ENCODE measurements at regions not wholly inside any gene's neighbourhood (a gene's known extent, or its start where the extent isn't known, plus 50 kb on each side); places are given as distances from the start of the nearest gene placed in this dataset.
"Not testable (repeated sequence)": the region's sequence is repeated elsewhere in the genome, so short reads cannot be mapped to it uniquely, and the experiment has no call there.

DNA sequence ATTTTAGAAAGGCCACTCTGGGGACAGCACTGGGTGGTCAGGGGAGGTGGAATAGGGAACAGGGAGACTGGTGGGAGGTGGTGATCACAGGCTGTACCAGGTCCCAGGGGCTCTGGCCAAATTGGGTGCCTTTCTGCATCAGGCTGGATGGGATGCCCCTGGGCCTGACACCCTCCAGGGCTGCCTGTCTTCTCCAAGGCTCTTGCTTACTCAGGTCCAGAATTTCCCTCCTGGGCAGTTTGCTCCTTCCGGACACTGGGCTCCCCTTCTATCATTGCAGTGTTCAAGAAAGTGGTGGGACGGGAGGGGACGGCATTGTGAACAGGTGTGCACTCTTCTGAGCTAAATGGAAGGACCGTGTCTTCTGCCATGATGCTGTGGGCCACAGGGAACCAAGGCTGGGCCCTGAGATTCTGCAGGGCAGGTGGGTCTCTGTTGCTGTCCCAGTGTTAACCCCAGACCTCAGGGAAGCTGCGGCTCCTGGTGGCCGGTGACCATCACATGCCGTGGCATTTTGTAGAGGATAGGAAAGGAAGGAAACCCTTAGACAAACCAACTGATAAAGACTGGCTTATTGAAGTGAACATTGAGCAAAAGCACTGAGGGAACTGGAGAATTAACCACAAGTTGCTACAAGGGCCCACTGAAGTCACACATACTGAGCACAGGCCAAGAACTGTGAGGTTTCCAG is 93.7 kb upstream of the HS6ST1 start:
- ATAC-seq, result no peak
- Mint-ChIP-seq H3K4me1 (no peaks in the 10 kb centered on the region), H3K27me3 (no peaks in the 10 kb centered on the region), H3K36me3 (no peaks in the 10 kb centered on the region), H3K4me3 (no peak overlapping the region), H3K9me3 (ENCODE audit: low read depth) (no peaks in the 10 kb centered on the region), H3K27ac (no peak overlapping the region)
- CTCF ChIA-PET, result no interaction called here
- no peak for DNase-seq

DNA sequence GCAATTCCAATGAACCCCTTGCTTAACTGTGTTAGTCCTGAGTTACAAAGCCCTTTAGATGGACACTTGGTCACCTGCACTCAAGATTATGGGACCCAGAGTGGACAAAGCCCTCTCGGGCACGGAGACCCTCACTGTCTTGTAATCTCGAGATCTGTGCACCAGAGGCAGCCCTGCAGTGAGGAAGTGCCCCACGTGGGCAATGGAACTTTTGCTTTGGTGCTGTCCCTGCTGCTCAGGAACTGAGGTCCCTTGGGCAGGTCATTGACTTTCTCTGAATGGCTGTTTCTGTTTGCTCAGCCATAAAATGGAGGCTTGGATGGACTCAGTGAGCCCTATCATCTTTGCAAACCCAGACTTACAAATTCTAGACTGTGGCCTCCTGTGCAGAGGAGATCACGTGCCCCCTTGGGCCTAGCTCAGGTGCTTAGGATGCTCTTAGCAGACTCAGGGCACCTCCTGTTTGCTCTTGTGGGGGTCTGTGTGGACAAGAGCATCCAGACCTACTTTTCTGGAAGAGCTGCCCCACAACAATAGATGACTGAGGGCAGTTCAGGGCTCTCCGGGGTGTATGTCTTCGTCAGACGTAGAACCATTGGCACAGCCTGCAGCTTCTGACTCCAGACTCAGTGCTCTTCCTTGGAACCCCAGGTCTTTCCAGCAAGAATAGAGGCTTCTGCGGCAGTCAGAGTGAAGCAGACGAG is 94.5 kb upstream of the HS6ST1 start:
- no peak overlapping the region for H3K27ac Mint-ChIP-seq
- H3K4me1 Mint-ChIP-seq, result no peaks in the 10 kb centered on the region
- ATAC-seq (no peak), DNase-seq (peak; percentile 39)
- no peaks in the 10 kb centered on the region for H3K36me3 Mint-ChIP-seq
- H3K9me3 Mint-ChIP-seq (ENCODE audit: low read depth), result no peaks in the 10 kb centered on the region
- no peaks in the 10 kb centered on the region for H3K27me3 Mint-ChIP-seq
- CTCF ChIA-PET, result no interaction called here
- H3K4me3 Mint-ChIP-seq, result no peak overlapping the region

DNA sequence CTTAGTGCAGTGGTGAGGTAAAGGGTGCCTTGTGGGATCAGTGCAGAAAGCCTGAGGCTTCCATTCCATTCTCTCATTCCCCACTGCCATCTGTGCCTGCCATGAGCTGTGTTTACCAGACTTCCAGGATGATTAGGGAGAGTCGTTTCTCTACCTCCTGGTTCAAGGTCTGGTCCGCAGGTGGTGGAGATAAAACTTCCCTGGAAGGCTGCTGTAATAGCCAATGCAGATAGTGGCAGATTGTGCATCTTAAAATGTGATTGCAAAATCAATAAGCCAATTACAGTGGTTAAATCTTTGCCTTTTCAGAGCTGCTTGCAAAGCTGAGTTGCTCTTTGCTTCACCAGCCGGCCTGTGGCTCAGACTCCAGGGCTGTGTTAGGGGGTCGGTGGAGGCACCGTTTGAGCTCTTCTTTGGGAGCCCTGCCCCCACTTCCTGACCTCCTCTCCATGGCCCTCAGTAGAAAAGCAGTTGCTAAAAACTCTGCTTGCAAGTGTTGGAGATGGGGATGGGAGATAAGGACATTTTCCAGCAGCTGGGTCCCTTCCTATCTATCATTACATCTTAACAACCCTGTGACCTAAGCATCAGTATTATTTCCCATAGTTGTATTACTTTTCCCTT is 95.2 kb upstream of the HS6ST1 start:
- no peak overlapping the region for H3K4me3 Mint-ChIP-seq
- no peak overlapping the region for H3K27ac Mint-ChIP-seq
- no peaks in the 10 kb centered on the region for H3K9me3 Mint-ChIP-seq (ENCODE audit: low read depth)
- no peaks in the 10 kb centered on the region for H3K4me1 Mint-ChIP-seq
- no peaks in the 10 kb centered on the region for H3K27me3 Mint-ChIP-seq
- peak; percentile 29 for DNase-seq
- CTCF ChIA-PET, result no interaction called here
- no peaks in the 10 kb centered on the region for H3K36me3 Mint-ChIP-seq
- ATAC-seq, result no peak

DNA sequence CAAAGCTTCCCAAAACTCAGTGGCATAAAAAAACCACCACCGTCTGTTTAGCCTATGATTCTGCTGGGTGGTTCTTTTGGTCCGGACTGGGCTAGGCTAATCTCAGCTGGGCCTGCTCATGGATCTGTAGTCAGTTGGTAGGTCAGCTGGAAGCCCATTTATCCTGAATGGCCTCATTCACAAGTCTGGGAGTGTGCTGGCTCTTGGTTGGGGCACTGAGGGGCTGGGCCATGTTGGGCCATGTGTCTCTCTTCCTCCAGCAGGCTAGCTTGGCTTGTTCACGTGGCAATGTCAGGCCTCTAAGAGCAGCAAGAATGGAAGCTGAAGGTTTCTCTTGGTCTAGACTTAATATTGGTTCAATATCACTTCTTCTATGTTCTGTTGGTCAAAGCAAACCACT is 95.7 kb upstream of the HS6ST1 start:
- DNase-seq (peak; percentile 35), ATAC-seq (no peak)
- CTCF ChIA-PET, result no interaction called here
- Mint-ChIP-seq H3K9me3 (ENCODE audit: low read depth) (no peaks in the 10 kb centered on the region), H3K4me3 (no peak overlapping the region), H3K27ac (no peak overlapping the region), H3K27me3 (no peaks in the 10 kb centered on the region), H3K4me1 (no peaks in the 10 kb centered on the region), H3K36me3 (no peaks in the 10 kb centered on the region)

DNA sequence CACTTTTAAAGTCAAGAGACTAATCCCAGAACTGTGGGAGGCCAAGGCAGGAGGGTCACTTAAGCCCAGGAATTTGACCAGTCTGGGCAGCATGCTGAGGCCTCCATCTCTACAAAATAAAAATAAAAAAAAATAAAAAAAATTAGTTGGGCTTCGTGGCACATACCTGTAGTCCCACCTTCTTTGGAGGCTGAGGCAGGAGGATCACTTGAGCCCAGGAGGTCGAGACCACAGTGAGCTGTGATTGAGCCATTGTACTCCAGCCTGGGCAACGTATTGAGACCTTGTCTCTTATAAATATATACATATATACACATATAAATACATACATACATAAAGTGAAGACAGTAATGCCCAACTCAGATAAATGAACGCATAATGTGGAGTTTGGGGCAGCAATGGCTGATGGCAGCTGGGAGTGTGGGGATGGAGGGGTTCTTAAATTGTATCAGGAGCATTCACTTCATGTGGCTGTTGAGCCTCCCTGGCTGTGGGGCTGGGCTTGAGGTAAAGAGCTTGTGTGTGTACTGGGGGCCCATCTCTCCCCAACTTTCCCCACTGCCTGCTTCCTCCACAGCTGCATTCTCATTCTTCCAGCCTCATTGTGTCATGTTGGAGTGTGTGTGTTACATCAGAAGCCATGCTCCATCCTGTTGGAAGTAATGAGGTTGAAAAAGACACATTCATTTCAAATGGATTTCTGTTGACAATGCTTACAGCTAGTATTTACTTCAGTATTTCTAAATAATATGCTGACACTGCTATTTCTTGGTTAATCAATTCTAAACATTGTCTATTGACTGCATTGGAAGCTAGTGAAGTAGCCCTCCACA is 96.5 kb upstream of the HS6ST1 start:
- CTCF ChIA-PET, result no interaction called here
- Mint-ChIP-seq H3K9me3 (ENCODE audit: low read depth) (peaks cover 2% of the 10 kb centered on the region), H3K27ac (no peak overlapping the region), H3K4me3 (no peak overlapping the region), H3K36me3 (no peaks in the 10 kb centered on the region), H3K4me1 (no peaks in the 10 kb centered on the region), H3K27me3 (no peaks in the 10 kb centered on the region)
- ATAC-seq (no peak), DNase-seq (peak; percentile 7)

DNA sequence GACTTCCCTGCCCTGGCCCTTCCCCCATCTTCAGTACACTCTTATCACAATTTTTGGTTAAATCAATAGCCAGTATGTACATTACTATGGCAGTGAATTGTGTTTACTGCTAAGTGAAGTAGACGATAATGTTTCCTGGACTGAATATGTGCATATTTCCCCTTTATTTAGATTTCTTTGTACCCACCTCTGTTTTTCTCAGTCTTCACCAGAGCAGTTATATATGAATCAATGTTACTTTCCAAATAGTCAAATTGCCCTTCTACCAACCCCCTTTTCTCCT is 97.1 kb upstream of the HS6ST1 start:
- Mint-ChIP-seq H3K4me1 (no peaks in the 10 kb centered on the region), H3K4me3 (no peak overlapping the region), H3K36me3 (no peaks in the 10 kb centered on the region), H3K27me3 (no peaks in the 10 kb centered on the region), H3K27ac (no peak overlapping the region), H3K9me3 (ENCODE audit: low read depth) (peaks cover 2% of the 10 kb centered on the region)
- DNase-seq (no peak), ATAC-seq (no peak)
- CTCF ChIA-PET, result no interaction called here

DNA sequence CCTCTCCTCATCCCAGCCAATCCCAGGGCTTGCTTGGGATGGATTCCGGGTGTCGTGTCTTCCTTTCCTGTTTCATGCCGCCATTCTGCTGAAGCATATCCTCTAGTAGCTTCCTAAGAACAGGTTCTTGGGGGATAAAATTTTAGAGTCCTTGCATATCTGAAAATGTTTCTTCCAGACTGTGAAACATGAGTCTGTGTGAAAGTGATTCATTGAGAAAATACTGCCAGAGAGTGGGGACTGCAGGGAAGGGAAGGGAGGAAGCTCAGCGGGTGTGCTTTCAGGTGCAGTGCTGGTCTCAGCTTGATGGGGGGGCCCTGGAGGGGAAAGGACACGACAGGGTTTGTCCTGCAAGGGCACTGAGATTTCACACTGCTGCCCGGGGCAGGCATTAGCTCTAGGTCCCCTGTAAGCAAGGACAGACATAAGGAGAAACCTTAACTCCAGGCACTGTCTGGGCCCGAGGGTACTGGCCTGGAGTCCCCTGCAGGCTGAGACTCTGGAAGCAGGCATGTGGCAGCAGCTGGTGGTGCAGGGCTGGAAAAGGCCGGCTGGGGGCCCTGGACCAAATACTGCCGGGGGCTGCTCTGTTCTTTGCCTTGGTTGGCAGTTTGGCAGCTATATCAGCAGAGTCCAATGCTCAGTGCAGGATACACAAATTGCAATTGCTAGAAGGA is 97.6 kb upstream of the HS6ST1 start:
- no peaks in the 10 kb centered on the region for H3K36me3 Mint-ChIP-seq
- H3K9me3 Mint-ChIP-seq (ENCODE audit: low read depth), result peaks cover 2% of the 10 kb centered on the region
- no peak overlapping the region for H3K4me3 Mint-ChIP-seq
- H3K4me1 Mint-ChIP-seq, result no peaks in the 10 kb centered on the region
- ATAC-seq (no peak), DNase-seq (peak; percentile 32)
- H3K27ac Mint-ChIP-seq, result no peak overlapping the region
- CTCF ChIA-PET, result no interaction called here
- H3K27me3 Mint-ChIP-seq, result no peaks in the 10 kb centered on the region

DNA sequence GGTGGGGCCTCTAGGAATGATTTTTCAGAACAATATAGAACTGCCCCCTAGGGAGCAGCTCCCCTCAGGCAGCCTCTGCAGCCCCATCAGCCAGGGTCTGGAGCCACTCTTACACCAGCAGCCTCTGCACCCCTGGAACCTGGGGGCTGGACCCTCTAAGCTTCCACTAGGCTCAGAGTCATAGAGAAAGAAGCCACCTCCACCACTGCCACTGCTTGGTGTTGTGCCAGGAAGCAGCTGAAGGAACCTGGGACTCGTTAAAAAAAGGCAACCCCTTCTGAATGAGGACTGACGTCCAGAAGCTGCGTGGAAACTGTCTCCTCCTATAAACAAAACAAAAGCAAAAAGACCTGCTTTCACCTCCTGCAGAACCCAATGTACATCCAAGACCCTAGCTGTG is 98.1 kb upstream of the HS6ST1 start:
- Mint-ChIP-seq H3K27ac (no peak overlapping the region), H3K4me1 (no peaks in the 10 kb centered on the region), H3K36me3 (no peaks in the 10 kb centered on the region), H3K27me3 (no peaks in the 10 kb centered on the region), H3K9me3 (ENCODE audit: low read depth) (peaks cover 2% of the 10 kb centered on the region), H3K4me3 (no peak overlapping the region)
- DNase-seq (peak; percentile 12), ATAC-seq (no peak)
- CTCF ChIA-PET, result no interaction called here

DNA sequence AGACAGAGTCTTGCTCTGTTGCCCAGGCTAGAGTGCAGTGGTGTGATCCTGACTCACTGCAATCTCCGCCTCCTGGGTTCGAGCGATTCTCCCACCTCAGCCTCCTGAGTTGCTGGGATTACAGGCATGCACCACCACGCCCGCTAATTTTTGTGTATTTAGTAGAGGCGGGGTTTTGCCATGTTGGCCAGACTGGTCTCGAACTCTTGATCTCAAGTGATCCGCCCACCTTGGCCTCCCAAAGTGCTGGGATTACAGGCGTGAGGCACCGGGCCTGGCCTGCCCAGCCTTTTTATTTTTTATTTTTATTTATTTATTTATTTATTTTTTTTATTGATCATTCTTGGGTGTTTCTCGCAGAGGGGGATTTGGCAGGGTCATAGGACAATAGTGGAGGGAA is 98.6 kb upstream of the HS6ST1 start:
- CTCF ChIA-PET; H3K36me3 Mint-ChIP-seq; H3K27ac Mint-ChIP-seq; H3K4me3 Mint-ChIP-seq; ATAC-seq; H3K9me3 Mint-ChIP-seq (ENCODE audit: low read depth); H3K4me1 Mint-ChIP-seq; H3K27me3 Mint-ChIP-seq: not testable (repeated sequence)
- peak; percentile 4 for DNase-seq

DNA sequence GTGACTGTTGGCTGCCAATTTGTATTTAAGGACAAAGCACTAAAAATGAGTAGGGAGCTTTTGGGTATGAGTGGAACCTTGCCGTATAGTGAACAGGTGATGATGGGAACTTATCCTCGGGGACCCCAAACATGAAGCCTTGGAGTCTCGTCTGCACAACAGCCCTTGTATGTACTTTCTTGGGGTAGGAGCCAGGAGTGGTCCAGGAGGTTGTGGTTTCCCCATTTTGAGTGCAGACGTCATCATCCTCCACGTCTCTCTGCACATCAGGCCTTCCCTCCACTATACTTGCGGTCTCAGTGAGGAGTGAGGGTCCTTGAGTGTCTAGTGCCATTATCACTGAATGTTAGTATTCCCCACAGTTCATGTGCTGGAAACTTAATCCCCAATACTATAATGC is 101.5 kb upstream of the HS6ST1 start:
- Mint-ChIP-seq H3K27me3 (no peaks in the 10 kb centered on the region), H3K9me3 (ENCODE audit: low read depth) (peaks cover 2% of the 10 kb centered on the region), H3K4me3 (no peak overlapping the region), H3K4me1 (no peaks in the 10 kb centered on the region), H3K27ac (no peak overlapping the region), H3K36me3 (no peaks in the 10 kb centered on the region)
- CTCF ChIA-PET, result no interaction called here
- DNase-seq, result peak; percentile 29
- no peak for ATAC-seq

DNA sequence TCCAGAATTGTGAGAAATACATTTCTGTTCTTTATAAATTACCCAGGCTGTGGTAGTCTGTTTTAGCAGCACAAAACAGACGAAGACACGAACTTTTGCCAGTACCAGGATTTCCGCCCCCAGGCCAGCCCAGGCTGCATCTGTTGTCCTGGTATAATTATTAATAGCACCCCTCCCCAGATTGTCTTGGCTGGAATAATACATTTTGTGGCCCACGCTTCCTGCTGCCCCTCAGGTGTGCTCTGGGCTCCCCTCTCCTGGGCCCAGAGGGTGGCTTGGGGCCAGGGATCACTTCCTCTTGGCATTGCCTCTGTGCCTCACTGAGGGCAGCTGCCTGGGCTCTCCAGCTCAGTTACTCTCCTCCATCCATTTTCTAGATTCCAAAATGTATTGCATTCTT is 102.1 kb upstream of the HS6ST1 start:
- Mint-ChIP-seq H3K9me3 (ENCODE audit: low read depth) (peaks cover 2% of the 10 kb centered on the region), H3K36me3 (no peaks in the 10 kb centered on the region), H3K4me1 (no peaks in the 10 kb centered on the region), H3K4me3 (no peak overlapping the region), H3K27ac (no peak overlapping the region), H3K27me3 (no peaks in the 10 kb centered on the region)
- CTCF ChIA-PET, result no interaction called here
- ATAC-seq (no peak), DNase-seq (no peak)

DNA sequence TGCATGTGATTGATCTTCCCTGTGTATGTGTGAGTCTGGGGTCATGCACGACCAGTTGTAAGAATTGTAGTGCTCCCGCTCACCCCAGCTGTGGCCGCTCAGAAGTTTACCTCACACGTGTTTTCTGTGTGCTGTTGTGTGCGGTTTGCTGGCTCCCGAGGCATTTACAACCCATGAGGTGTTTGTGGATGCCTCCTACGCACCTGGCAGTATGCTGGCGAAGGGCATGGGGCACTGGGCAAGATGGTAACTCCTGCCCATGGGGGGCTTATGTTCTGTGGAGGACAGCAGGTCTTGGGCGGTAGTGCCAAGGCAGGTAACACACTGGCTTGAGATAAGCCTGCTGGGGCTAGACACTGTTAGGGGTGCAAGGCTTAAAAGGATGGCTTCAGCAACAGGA is 102.6 kb upstream of the HS6ST1 start:
- Mint-ChIP-seq H3K27me3 (no peaks in the 10 kb centered on the region), H3K27ac (no peak overlapping the region), H3K9me3 (ENCODE audit: low read depth) (peaks cover 2% of the 10 kb centered on the region), H3K36me3 (no peaks in the 10 kb centered on the region), H3K4me1 (no peaks in the 10 kb centered on the region), H3K4me3 (no peak overlapping the region)
- ATAC-seq (no peak), DNase-seq (peak; percentile 25)
- CTCF ChIA-PET, result no interaction called here

DNA sequence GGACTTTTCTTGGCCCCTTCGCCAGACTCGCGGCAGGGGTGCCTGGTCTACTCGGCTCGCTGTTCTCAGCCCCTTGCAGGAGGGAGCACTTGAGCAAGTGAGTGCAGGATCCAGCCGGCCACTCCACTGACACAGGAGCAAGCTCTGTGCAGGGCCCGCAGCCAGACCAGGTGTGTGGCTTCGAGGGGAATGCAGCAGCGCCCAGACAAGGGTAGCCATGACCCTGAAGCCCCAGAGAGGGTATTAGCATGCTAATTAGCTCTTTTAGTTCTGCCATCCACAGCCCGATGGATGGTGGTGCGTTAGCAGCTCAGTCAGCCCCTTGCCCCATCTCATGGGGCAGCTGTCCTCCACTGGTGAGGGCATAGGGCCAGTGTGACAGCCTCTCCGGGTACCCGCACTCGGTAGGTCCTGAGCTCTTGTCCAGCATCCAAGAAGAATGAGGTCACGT is 103.2 kb upstream of the HS6ST1 start:
- H3K4me1 Mint-ChIP-seq, result no peaks in the 10 kb centered on the region
- H3K9me3 Mint-ChIP-seq (ENCODE audit: low read depth), result peaks cover 2% of the 10 kb centered on the region
- H3K27ac Mint-ChIP-seq, result no peak overlapping the region
- DNase-seq, result peak; percentile 27
- H3K4me3 Mint-ChIP-seq, result no peak overlapping the region
- CTCF ChIA-PET, result no interaction called here
- no peaks in the 10 kb centered on the region for H3K27me3 Mint-ChIP-seq
- no peak for ATAC-seq
- H3K36me3 Mint-ChIP-seq, result no peaks in the 10 kb centered on the region

All from activated CD8-positive, alpha-beta memory T cell treated with anti-CD3 and anti-CD28 coated beads, Interleukin-2, amount 10 ng/mL, durations not matched to agents 7 days and 5 days (primary cell).